RPMI8226 (cell line): ENCODE measurements at regions not wholly inside any gene's neighbourhood (a gene's known extent, or its start where the extent isn't known, plus 50 kb on each side); places are given as distances from the start of the nearest gene placed in this dataset.
"Not testable (repeated sequence)": the region's sequence is repeated elsewhere in the genome, so short reads cannot be mapped to it uniquely, and the experiment has no call there.

Experiments
- DNase-seq: peaks from one replicate; pipeline ENCODE4 v3.0.0-alpha.2; 2015

- no peak for DNase-seq
Observed at GRCh38 chr10:32217216-32217615, 129.7 kb downstream of the EPC1 start.

GRCh38 chr10:32213838-32214237 is 133.1 kb downstream of the EPC1 start:
- DNase-seq: not testable (repeated sequence)

- DNase-seq: no peak
Observed at GRCh38 chr10:32211046-32211363, 136.0 kb downstream of the EPC1 start.

- DNase-seq: no peak
Observed at GRCh38 chr10:32210306-32211045, 136.5 kb downstream of the EPC1 start.

- DNase-seq: not testable (repeated sequence)
Observed at GRCh38 chr10:32208005-32208404, 139.0 kb downstream of the EPC1 start.

GRCh38 chr10:32207544-32207943 is 139.4 kb downstream of the EPC1 start:
- peak; percentile 44 for DNase-seq

GRCh38 chr10:32205670-32206069 is 141.3 kb downstream of the EPC1 start:
- DNase-seq: no peak

- DNase-seq: no peak
Observed at GRCh38 chr10:32204606-32205005, 142.4 kb downstream of the EPC1 start.

- DNase-seq: no peak
Observed at GRCh38 chr10:32199714-32200394, 143.6 kb upstream of the KIF5B start.

- no peak for DNase-seq
Observed at GRCh38 chr10:32197423-32197822, 141.2 kb upstream of the KIF5B start.

- DNase-seq: peak; percentile 57
Observed at GRCh38 chr10:32190890-32191491, 134.8 kb upstream of the KIF5B start.

GRCh38 chr10:32189400-32190084 is 133.3 kb upstream of the KIF5B start:
- DNase-seq: no peak

GRCh38 chr10:32188601-32189000 is 132.4 kb upstream of the KIF5B start:
- not testable (repeated sequence) for DNase-seq

- no peak for DNase-seq
Observed at GRCh38 chr10:32187686-32188085, 131.5 kb upstream of the KIF5B start.

- DNase-seq: not testable (repeated sequence)
Observed at GRCh38 chr10:32183652-32184051, 127.4 kb upstream of the KIF5B start.

- no peak for DNase-seq
Observed at GRCh38 chr10:32182476-32182875, 126.3 kb upstream of the KIF5B start.

- DNase-seq: no peak
Observed at GRCh38 chr10:32180390-32181280, 124.4 kb upstream of the KIF5B start.

- no peak for DNase-seq
Observed at GRCh38 chr10:32179836-32180235, 123.6 kb upstream of the KIF5B start.

GRCh38 chr10:32177594-32177993 is 121.4 kb upstream of the KIF5B start:
- not testable (repeated sequence) for DNase-seq

- no peak for DNase-seq
Observed at GRCh38 chr10:32175629-32176028, 119.4 kb upstream of the KIF5B start.

GRCh38 chr10:32174349-32174893 is 118.2 kb upstream of the KIF5B start:
- DNase-seq: no peak

- DNase-seq: no peak
Observed at GRCh38 chr10:32171204-32171603, 115.0 kb upstream of the KIF5B start.
